ENCODE measurements at regions not wholly inside any gene's neighbourhood (a gene's known extent, or its start where the extent isn't known, plus 50 kb on each side); places are given as distances from the start of the nearest gene placed in this dataset.

DNA sequence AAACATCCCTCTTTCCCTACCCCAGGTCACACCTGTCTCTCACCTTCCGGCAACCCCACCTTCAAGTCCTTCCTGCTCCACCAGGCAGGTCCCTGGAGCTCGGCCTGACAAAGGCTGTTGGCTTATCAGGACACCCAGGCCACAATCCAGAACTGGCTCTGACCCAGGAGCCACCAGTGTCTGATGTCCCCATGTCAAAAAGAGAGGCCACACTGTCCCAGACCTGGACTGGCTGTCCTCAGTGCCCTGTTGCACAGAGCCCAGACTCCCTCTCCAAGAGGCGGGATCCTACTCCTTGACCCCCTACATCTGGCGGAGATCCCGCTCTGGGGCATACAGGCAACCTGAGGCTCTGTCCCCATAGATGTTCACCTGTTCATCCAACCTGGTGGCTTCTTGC lies 116.0 kb downstream of the MN1 start:
- TF ChIP-seq ISL1 (CRISPR knock-in tag; IDR thresholded peaks at IDR 0.05), result no peak
- TF ChIP-seq ZNF565 (CRISPR knock-in tag; conservative IDR thresholded peaks at IDR 0.05; ENCODE audit: low read depth), result no peak
- no peak for TF ChIP-seq OSR1 (CRISPR knock-in tag; IDR thresholded peaks at IDR 0.05)
- TF ChIP-seq ZFP30 (CRISPR knock-in tag; IDR thresholded peaks at IDR 0.05), result no peak
- no peak for TF ChIP-seq TCF4 (CRISPR knock-in tag; IDR thresholded peaks at IDR 0.05; ENCODE audit: borderline replicate concordance)
- TF ChIP-seq ZFP3 (CRISPR knock-in tag; IDR thresholded peaks at IDR 0.05), result no peak
- no peak for TF ChIP-seq PPARA (CRISPR knock-in tag; IDR thresholded peaks at IDR 0.05; ENCODE audit: borderline replicate concordance)
- TF ChIP-seq ARNTL (CRISPR knock-in tag; IDR thresholded peaks at IDR 0.05; ENCODE audit: borderline replicate concordance, low read depth), result no peak
- no peak for TF ChIP-seq GLIS3 (CRISPR knock-in tag; IDR thresholded peaks at IDR 0.05)
